ENCODE measurements at regions not wholly inside any gene's neighbourhood (a gene's known extent, or its start where the extent isn't known, plus 50 kb on each side); places are given as distances from the start of the nearest gene placed in this dataset.
"Not testable (repeated sequence)": the region's sequence is repeated elsewhere in the genome, so short reads cannot be mapped to it uniquely, and the experiment has no call there.

DNA sequence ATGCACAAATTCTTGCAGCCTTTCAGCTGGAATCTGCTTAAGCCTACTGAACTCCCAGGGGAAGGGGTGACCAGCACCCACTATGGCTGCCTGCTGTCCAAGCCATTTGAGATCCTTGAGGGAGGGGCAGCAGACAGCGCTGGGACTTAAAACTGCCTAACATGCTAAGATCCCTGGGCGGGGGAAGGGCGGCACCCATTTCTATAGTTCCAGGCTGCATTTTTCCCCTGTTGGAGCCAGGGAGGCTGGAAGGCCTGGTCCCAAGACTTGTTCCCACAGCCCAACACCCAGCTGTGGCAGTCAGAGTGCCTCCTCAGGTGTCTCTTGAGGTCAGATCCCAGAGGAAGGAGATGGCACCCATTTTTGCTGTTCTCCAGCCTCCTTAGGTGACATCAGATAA lies 1061.3 kb upstream of the COX7C start:
- no peak for DNase-seq

DNA sequence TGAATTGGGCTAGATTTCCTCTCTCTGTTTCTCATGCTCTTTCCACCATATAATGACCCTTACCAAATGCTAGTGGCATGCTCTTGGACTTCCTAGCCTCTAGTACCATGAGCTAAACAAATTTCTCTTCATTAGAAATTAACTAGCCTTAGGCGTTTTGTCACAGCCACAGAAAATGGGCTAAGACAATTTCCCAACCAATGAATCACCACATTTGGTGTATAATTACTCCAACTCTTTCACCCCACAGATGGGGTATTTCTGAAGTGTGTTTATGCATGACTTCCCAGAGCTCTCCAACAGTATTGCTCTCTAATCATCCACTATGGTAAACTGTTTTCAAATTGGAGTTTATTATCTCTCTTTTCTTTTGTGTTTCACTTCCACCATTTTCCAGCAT lies 1041.1 kb upstream of the COX7C start:
- DNase-seq = no peak

DNA sequence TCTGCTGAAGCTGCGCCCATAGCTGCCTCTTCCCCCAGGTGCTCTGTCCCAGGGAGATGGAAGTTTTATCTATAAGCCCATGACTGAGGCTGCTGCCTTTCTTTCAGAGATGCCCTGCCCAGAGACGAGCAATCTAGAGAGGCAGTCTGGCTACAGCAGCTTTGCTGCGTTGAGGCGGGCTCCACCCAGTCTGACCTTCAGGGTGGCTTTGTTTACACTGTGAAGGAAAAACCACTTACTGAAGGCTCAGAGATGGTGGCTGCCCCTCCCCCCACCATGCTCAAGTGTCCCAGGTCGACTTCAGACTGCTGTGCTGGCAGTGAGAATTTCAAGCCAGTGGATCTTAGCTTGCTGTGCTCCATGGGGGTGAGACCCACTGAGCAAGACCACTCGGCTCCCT lies 1029.9 kb upstream of the COX7C start:
- not testable (repeated sequence) for DNase-seq

DNA sequence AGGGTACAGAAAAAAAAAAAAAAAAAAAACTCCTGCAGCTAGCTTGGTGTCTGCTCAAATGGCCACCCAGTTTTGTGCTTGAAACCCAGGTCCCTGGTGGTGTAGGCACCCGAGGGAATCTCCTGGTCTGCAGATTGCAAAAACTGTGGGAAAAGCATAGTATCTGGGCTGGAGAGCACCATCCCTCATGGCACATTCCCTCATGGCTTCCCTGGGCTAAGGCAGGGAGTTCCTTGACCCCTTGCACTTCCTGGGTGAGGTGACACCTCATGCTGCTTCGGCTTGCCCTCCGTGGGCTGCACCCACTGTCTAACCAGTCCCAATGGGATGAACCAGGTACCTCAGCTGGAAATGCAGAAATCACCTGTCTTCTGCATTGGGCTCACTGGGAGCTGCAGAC lies 1029.5 kb upstream of the COX7C start:
- not testable (repeated sequence) for DNase-seq

DNA sequence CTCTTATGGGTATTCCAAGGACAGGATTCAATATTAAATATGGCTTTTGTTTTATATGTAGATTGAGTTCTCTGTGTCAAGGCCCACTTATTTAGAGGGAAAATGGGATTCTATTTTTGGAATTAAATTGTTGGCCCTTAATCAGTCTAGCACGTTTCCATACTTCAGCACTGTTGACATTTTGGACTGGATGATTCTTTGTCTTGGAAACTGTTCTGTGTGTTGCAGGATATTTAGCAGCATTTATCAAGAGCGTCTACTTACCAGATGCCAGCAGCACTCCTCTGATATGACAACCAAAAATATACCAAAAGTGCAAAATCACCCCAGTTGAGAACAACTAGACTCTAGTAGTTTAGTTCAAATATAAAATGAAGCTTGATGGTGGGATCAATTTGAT lies 1027.0 kb upstream of the COX7C start:
- no peak for DNase-seq

DNA sequence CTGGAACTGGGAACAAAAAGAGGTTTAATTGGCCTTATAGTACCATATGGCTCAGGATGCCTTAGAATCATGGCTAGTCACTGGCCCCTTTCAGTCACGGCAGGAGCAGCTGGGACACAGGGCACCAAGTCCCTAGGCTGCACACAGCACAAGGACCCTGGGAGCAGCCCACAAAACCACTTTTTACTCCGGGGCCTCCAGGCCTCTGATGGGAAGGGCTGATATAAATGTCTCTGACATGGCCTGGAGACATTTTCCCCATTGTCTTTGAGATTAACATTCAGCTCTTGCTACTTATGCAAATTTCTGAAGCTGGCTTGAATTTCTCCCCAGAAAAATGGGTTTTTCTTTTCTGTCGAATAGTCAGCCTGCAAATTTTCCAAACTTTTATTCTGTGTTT lies 1026.4 kb upstream of the COX7C start:
- no peak for DNase-seq

DNA sequence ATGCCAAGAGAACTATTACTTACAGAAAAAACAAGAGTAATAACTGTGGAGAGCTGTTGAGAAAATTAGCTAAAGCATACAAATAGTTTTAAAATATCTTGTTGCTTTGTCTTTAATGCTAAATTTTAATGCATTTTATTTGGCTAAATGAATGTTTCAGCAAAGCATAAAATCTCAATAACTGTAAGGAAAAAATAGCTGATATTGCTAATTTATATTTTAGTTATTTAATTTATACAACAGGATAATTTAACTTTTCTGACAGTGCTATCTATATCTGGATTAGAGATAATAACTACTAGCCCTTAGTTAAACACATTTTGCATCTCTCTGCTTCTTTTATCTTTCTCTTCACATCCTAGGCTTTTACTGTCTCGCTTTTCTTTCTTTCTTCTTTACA lies 1014.9 kb upstream of the COX7C start:
- no peak for DNase-seq

DNA sequence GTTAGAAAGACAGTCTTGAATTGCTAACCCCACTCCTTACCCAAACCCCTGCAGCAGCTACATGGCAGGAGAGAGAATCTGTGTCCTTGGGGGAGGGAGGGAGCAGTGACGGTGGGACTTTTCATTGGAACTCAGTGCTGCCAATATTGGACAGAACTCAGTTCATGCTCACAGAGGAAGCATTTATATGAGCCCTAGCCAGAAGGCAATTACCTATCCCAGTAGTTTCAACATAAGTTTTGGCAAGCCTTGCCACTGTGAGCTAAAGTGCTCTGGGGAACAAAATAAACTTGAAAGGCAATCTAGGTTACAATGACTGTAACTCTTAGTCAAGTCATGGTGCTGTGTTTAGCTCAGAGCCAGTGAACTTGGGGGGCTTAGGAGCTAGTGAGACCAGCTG lies 1013.4 kb upstream of the COX7C start:
- DNase-seq = no peak

DNA sequence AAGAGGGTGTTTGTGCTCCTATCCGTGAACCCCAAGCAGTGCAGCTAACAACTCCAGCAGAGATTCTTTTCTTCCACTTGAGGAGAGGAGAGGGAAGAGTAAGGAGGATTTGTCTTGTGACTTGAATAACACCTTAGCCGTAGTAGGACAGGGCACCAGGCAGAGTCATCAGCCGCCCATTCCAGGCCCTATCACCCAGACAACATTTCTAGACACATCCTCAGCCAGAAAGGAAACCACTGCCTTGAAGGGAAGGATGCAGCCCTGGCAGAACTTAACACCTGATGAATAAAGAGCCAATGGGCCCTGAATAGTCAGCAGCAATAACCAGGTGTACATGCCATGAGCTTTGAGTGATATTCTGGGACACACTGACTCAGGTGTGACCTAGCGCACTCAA lies 1013.0 kb upstream of the COX7C start:
- DNase-seq = no peak

DNA sequence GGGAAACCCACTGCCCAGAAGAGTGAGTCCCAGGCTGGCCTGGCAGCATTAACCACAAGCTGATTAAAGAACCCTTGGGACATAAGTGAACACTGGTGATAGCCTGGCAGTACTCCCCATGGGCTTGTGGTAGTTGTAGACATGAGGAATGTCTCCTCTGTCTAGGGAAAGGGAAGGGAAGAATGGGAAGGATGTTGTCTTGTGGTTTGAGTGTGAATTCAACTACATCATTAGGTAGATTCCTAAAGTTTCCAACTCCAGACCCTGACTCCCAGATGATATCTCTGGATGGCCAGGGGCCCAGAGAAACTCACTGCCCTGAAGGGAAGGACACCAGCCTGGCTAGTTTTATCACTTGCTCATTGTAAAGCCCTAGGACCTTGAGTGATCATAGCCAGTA lies 1012.4 kb upstream of the COX7C start:
- DNase-seq = no peak

DNA sequence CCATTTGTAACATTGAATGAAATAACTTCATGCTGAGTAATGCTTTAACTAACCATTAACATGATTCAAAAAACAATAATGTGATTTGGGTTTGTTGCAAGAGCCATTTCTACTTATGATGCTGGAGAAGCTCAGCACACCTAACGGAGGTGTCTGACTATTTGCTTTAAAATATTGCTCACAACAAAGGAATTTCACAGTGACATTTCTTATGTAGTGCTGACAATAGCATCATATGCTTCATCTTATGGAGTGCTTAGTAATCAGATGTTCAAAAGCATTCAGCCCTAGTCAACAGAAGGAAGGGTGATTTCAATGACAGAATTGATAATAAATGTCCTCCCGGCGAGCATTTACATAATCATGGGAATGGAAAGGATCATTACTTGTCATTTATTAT lies 1003.3 kb upstream of the COX7C start:
- no peak for DNase-seq

DNA sequence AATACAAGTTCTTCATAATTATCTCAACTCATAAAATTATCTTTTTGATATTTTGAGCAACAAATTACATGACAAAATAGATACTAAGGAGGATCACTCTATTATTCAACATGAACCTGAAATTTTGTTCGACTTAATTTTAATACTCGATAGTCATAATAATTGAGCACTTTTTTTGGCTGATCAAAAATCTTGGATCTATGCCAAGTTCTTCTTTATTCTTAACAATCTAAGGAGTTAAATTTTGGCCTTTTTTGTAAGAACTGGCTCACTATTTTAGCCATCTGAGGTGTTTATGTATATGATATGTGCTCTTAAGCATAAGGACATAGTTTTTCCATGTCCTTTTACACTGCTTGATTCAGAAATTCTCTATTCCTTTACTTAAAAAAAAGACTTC lies 996.1 kb upstream of the COX7C start:
- no peak for DNase-seq

DNA sequence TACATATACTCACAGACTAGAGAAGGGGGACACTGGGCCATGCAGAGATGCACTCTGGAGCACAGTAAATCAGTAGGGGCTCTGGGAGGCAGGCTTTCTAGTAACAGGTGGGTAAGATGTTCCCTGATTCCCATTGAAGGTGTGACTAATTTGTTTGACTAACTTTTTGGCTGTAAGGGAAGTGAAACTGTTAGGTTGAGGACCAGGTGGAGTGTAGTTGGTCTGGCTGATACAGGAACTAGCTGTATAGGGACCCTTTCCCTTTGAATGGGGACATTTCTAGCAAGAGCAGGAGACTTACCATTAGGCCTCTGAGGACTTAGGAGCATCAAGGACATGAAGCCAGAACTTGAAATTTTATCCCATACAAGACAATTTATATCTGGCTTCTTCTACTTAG lies 989.6 kb upstream of the COX7C start:
- no peak for DNase-seq

DNA sequence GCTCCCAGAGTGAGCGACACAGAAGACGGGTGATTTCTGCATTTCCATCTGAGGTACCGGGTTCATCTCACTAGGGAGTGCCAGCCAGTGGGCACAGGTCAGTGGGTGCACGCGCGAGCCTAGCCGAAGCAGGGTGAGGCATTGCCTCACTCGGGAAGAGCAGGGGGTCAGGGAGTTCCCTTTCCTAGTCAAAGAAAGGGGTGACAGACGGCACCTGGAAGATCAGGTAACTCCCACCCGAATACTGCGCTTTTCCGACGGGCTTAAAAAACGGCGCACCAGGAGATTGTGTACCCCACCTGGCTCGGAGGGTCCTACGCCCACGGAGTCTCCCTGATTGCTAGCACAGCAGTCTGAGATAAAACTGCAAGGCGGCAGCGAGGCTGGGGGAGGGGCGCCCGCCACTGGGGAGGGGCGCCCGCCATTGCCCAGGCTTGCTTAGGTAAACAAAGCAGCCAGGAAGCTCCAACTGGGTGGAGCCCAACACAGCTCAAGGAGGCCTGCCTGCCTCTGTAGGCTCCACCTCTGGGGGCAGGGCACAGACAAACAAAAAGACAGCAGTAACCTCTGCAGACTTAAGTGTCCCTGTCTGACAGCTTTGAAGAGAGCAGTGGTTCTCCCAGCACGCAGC lies 979.1 kb upstream of the COX7C start:
- not testable (repeated sequence) for DNase-seq

DNA sequence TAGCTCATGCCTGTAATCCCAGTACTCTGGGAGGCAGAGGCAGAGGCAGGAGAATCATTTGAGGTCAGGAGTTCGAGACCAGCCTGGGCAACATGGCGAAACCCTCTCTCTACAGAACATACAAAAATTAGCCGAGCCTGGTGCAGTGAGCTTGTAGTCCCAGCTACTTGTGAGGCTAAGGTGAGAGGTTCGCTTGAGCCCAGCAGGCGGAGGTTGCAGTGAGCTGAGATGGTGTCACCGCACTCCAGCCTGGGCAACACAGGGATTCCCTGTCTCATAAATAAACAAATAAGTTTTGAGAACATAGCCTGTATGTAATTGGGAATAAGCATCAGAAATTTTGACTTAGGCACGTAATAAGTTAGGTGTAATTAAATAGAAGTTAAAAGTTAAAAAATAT lies 971.7 kb upstream of the COX7C start:
- no peak for DNase-seq

DNA sequence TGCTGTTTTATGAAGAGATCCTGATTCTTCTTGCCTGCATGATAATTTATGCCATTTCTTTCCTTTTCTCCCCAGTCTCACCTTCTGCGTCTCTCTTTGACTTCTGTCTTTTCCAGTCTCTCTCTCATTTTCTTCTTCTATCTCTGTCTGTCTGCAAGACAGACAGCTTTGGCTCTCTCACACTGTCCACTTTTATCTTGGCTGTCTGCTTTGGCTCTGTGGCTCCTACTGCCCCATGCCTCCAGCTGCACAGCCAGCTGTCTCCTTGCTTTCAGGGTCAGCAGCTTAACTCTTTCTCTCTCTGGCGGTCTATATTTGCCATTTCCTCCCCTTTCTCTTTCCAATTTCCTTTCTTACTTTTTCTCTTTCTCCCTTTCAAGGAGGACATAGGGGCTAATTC lies 971.1 kb upstream of the COX7C start:
- no peak for DNase-seq

DNA sequence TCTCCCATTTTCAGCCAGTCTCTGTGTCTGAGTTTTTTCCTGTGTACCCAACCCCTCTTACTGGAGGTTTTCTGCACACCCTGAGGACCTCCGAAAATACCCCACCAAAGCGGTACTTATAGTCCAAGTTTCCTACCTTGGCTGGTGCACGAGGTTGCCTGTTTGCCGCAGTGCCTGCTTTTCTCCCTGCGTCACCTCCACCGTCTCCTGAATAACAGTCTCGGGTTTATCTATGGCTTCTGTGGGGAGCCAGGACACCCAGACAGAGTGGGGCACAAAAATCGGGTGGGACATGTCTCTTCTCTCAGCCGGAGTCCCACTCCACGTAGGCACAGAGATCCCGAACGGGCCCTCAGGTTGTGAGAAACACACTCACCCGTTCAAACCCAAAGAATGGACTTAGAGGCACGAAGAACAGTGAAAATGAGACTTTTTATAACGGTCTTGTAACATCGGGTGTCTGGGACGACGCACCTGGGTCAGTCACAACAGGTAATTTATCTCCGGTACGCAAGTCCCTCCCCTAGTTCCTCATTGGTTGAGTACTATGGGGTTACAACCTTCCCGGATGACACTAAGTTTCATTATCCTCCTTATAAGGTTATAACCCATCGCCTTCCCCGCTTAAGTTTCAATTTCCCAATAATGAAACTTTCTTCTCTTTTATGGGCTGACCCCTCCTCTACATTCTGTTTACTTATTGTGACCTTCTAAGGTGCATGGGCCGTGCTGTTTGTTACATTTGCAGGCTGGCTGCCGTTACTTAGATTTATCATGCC lies 970.2 kb upstream of the COX7C start:
- DNase-seq = peak in 1 of 2 donors; percentile 2

DNA sequence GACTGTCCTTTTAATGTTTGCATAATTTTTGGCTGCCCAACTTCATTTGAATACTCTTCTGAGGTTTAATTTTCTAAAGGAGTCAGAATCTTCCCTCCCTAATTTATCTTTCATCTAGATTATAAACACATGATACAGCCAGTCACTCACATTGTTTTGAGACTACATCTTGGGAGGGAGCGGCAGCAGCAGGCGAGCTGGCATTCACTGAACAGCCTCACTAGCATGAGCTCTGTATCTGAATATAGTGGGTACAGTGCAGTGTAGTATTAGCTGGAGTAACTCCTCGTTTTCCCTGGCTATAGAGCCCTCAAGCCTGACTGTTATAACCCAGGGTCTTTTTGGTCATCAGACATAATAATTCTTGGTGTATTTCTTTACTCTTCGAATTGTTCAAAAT lies 969.2 kb upstream of the COX7C start:
- DNase-seq = no peak

DNA sequence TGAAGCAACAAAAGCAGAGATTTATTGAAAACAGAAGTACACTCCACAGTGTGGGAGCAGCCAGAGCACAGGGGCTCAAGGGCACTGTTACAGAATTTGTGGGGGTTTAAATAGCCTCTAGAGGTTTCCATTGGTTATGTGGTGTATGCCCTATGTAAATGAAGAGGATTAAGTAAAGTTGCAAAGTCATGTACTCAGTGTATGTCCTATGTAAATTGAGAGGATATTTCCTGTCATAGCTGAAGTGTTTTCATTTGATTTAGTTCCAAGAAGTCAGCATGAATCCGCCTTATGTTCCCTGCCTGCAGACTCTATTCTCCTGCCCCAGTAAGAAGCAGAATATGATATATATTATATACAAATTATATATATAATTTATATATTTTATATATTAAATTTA lies 966.0 kb upstream of the COX7C start:
- no peak for DNase-seq

DNA sequence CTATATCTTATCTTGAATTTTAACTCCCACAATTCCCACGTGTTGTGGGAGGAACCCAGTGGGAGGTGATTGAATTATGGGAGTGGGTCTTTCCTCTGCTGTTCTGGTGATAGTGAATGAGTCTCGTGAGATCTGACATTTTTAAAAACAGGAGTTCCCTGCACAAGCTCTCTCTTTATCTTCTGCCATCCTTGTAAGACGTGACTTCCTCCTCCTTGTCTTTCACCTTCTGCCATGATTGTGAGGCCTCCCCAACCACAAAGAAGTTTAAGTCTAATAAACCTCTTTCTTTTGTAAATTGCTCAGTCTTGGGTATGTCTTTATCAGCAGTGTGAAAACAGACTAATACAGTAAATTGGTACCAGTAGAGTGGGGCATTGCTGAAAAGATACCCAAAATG lies 963.6 kb upstream of the COX7C start:
- not testable (repeated sequence) for DNase-seq

DNA sequence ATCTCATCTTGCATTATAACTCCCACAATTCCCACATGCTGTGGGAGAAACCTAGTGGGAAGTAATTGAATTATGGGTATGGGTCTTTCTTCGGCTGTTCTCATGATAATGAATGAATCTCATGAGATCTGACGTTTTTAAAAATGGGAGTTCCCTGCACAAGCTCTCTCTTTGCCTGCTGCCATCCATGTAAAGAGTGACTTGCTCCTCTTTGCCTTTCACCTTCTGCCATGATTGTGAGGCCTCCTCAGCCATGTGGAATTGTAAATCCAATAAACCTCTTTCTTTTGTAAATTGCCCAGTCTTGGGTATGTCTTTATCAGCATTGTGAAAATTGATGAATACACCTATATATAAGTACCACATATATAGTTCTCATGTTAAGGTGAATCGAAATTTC lies 961.7 kb upstream of the COX7C start:
- no peak for DNase-seq

DNA sequence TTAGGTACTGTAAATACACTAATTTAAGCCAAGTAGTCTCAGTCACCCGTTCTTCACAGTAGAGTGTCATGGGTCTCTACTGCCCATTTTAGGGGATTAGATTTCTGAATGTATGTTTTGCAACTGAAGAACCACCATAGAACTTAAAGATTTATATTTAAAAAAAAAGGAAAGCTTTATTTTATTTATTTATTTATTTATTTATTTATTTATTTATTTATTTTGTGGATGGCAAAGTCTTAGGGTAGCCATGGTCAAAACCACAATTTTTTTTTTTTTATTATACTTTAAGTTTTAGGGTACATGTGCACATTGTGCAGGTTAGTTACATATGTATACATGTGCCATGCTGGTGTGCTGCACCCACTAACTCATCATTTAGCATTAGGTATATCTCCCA lies 960.4 kb upstream of the COX7C start:
- DNase-seq = not testable (repeated sequence)

DNA sequence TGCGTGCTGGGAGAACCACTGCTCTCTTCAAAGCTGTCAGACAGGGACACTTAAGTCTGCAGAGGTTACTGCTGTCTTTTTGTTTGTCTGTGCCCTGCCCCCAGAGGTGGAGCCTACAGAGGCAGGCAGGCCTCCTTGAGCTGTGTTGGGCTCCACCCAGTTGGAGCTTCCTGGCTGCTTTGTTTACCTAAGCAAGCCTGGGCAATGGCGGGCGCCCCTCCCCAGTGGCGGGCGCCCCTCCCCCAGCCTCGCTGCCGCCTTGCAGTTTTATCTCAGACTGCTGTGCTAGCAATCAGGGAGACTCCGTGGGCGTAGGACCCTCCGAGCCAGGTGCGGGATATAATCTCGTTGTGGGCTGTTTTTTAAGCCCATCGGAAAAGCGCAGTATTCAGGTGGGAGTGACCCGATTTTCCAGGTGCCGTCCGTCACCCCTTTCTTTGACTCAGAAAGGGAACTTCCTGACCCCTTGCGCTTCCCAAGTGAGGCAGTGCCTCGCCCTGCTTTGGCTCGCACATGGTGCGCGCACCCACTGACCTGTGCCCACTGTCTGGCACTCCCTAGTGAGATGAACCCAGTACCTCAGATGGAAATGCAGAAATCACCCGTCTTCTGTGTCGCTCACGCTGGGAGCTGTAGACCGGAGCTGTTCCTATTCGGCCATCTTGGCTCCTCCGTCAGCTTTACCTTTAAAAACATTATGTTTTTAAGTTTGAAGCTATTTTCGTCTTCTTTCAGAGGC lies 954.6 kb upstream of the COX7C start:
- not testable (repeated sequence) for DNase-seq

DNA sequence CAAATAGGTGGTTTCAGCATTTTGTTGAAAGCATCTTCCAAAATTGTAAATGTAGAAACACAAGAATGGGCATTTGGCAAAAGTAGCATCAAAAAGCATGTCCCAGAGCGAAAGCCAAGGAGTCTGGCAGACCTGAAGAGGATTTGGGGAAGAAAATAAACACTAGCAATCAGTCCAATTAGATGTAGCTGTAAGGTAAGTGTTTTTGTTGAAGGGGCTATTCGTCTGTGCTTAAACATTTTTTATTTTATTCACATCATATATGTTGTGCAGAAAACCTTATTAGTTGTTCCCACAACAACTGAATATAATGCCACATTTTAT lies 954.1 kb upstream of the COX7C start:
- no peak for DNase-seq

Data from CD4-positive, alpha-beta T cell treated with Interferon alpha-2 for 1 hour (primary cell).